ENCODE measurements at regions not wholly inside any gene's neighbourhood (a gene's known extent, or its start where the extent isn't known, plus 50 kb on each side); places are given as distances from the start of the nearest gene placed in this dataset.
A peak's percentile ranks its signal among the peaks of the same experiment; 100 is the strongest.

DNA sequence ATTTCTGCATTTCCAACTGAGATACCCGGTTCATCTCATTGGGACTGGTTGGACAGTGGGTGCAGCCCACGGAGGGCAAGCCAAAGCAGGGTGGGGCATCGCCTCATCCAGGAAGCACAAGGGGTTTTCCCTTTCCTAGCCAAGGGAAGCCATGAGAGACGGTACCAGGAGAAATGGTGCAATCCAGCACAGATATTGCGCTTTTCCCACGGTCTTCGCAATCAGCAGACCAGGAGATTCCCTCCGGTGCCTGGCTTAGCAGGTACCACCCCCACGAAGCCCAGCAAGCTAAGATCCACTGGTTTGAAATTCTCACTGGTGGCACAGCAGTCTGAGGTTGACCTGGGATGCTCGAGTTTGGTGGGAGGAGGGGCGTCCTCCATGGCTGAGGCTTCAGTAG, 527.0 kb downstream of the TLE1 start:
- no peak overlapping the region for H3K4me3 ChIP-seq (ENCODE audit: low read depth, low read length)
- H3K27me3 ChIP-seq (ENCODE audit: control insufficient read depth, insufficient read depth, low read length) = no peaks in the 10 kb centered on the region
- TF ChIP-seq, protein P1, sequence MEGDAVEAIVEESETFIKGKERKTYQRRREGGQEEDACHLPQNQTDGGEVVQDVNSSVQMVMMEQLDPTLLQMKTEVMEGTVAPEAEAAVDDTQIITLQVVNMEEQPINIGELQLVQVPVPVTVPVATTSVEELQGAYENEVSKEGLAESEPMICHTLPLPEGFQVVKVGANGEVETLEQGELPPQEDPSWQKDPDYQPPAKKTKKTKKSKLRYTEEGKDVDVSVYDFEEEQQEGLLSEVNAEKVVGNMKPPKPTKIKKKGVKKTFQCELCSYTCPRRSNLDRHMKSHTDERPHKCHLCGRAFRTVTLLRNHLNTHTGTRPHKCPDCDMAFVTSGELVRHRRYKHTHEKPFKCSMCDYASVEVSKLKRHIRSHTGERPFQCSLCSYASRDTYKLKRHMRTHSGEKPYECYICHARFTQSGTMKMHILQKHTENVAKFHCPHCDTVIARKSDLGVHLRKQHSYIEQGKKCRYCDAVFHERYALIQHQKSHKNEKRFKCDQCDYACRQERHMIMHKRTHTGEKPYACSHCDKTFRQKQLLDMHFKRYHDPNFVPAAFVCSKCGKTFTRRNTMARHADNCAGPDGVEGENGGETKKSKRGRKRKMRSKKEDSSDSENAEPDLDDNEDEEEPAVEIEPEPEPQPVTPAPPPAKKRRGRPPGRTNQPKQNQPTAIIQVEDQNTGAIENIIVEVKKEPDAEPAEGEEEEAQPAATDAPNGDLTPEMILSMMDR (IDR thresholded peaks at IDR 0.05; ENCODE audit: insufficient read depth, low read length, poor library complexity, severe bottlenecking) = no peak
- DNase-seq (ENCODE audit: low read depth) = no peak
- H3K36me3 ChIP-seq (ENCODE audit: control insufficient read depth, insufficient read depth, low read length) = no peaks in the 10 kb centered on the region

DNA sequence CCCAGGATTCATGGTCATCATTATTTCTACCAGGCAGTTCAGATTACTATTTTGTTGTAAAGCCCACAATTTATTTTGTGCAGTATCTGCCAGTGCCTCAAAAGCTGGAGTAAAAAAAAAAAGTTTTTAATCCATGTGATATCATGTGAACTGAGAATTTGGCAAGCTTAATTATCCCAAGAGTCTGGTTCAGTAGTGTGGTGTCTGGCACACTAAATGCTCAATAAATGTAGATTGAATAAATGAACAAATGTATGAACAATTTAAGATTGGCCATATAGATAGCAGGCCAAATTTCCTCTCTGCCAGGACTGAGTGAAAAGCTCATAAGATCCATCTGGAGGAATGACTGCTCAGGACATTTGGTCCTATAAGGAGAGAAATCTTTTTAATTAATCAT, 533.0 kb downstream of the TLE1 start:
- Histone ChIP-seq H3K27me3 (ENCODE audit: control insufficient read depth, insufficient read depth, low read length) (no peaks in the 10 kb centered on the region), H3K4me3 (ENCODE audit: low read depth, low read length) (no peak overlapping the region), H3K36me3 (ENCODE audit: control insufficient read depth, insufficient read depth, low read length) (no peaks in the 10 kb centered on the region)
- no peak for DNase-seq (ENCODE audit: low read depth)
- TF ChIP-seq, protein P1 (IDR thresholded peaks at IDR 0.05; ENCODE audit: insufficient read depth, low read length, poor library complexity, severe bottlenecking) = no peak

DNA sequence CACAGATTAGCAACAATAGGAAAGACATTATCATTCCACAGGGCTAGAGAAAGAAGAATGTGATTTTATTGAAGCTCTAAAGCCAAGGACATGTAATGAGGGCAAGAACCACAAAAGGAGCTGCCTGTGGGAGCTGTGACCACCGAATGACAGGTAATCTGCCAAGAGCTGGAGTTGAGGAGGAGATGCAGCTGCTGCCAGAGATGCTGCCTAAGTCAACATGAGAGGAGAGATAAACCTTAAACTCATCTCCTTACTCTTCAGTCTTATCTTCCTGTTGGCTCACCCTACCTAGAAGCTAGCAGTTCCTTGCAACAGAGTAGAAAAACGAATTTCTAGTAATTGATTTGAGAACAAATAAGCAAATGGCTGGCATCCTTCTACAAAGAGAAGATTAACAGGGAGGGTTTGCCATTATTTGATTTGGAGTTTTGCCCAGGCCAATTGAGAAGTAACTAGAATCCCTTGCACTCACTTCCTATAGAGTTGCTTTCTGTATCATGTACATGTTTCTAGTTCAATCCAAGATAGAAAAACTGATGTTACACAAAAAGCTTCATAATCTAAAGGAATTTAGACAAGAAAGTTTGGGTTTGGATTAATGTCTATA, 539.2 kb downstream of the TLE1 start:
- TF ChIP-seq, protein P1 (IDR thresholded peaks at IDR 0.05; ENCODE audit: insufficient read depth, low read length, poor library complexity, severe bottlenecking) = no peak
- H3K36me3 ChIP-seq (ENCODE audit: control insufficient read depth, insufficient read depth, low read length) = no peaks in the 10 kb centered on the region
- no peak overlapping the region for H3K4me3 ChIP-seq (ENCODE audit: low read depth, low read length)
- no peaks in the 10 kb centered on the region for H3K27me3 ChIP-seq (ENCODE audit: control insufficient read depth, insufficient read depth, low read length)
- DNase-seq (ENCODE audit: low read depth) = no peak

- peak; percentile 56 for DNase-seq (ENCODE audit: low read depth)
- no peaks in the 10 kb centered on the region for H3K27me3 ChIP-seq (ENCODE audit: control insufficient read depth, insufficient read depth, low read length)
- no peaks in the 10 kb centered on the region for H3K36me3 ChIP-seq (ENCODE audit: control insufficient read depth, insufficient read depth, low read length)
- TF ChIP-seq, protein P1 (IDR thresholded peaks at IDR 0.05; ENCODE audit: insufficient read depth, low read length, poor library complexity, severe bottlenecking) = no peak
- no peak overlapping the region for H3K4me3 ChIP-seq (ENCODE audit: low read depth, low read length)
These were observed 542.5 kb downstream of the TLE1 start for GRCh38 chr9:81146684-81147337.

DNA sequence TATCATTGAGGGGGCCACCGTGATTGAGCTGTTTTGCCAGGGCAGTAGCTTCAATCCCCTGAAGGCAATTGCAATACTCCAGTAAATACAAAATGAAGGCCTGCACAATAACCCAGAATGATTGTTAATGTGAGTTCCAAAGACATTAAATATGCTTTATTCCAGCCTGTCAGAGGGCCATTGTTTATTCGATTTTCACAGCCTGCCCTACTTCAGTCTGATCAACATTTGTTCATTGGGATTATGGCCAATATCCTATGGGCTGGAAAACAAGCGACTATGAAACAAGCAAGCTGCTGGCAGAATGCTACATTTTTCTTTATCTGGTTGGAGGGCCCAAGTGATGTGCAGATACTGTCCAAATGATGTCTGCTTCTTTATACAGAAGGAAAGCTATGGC, 543.1 kb downstream of the TLE1 start:
- TF ChIP-seq, protein P1 (IDR thresholded peaks at IDR 0.05; ENCODE audit: insufficient read depth, low read length, poor library complexity, severe bottlenecking) = no peak
- no peak for DNase-seq (ENCODE audit: low read depth)
- Histone ChIP-seq H3K36me3 (ENCODE audit: control insufficient read depth, insufficient read depth, low read length) (no peaks in the 10 kb centered on the region), H3K4me3 (ENCODE audit: low read depth, low read length) (no peak overlapping the region), H3K27me3 (ENCODE audit: control insufficient read depth, insufficient read depth, low read length) (no peaks in the 10 kb centered on the region)

All from kidney epithelial cell (primary cell).